Calu3 (cell line): ENCODE measurements at regions not wholly inside any gene's neighbourhood (a gene's known extent, or its start where the extent isn't known, plus 50 kb on each side); places are given as distances from the start of the nearest gene placed in this dataset.

Source experiments
- BruUV-seq: library from RNA; stranded (reverse); fragments of 400-500 nt; replicated peaks from 2 replicates; lab custom pipeline; 2021; lab: Mats Ljungman, UMichigan
- CTCF ChIA-PET: fragments of 300-600 bp; sonication (Branson Sonifier 250); formaldehyde crosslinking; loops from one replicate; lab custom pipeline; 2022; ENCODE audit warnings: antibody characterized with exemption; lab: Charles Lee
- DNase-seq: peaks from one replicate; pipeline ENCODE4 v3.0.0; 2022
- H3K27ac Mint-ChIP-seq: one replicate; pipeline ENCODE4 v1.8.0; 2022; ENCODE audit warnings: mixed read lengths; ENCODE audit not compliant: unreplicated experiment
- H3K27me3 Mint-ChIP-seq: one replicate; pipeline ENCODE4 v1.8.0; 2022; ENCODE audit warnings: mixed read lengths; ENCODE audit not compliant: unreplicated experiment
- H3K36me3 Mint-ChIP-seq: one replicate; pipeline ENCODE4 v1.8.0; 2022; ENCODE audit warnings: mild to moderate bottlenecking, moderate library complexity, mixed read lengths; ENCODE audit not compliant: insufficient read depth, unreplicated experiment
- H3K4me1 Mint-ChIP-seq: one replicate; pipeline ENCODE4 v1.8.0; 2022; ENCODE audit warnings: mild to moderate bottlenecking, low read depth, mixed read lengths; ENCODE audit not compliant: unreplicated experiment
- H3K4me3 Mint-ChIP-seq: one replicate; pipeline ENCODE4 v1.8.0; 2022; ENCODE audit warnings: mild to moderate bottlenecking, low read depth, moderate library complexity, mixed read lengths; ENCODE audit not compliant: unreplicated experiment
- H3K9me3 Mint-ChIP-seq: one replicate; pipeline ENCODE4 v1.8.0; 2022; ENCODE audit warnings: low read depth, mixed read lengths; ENCODE audit not compliant: unreplicated experiment
- intact Hi-C: fragments of 100-400 bp; cut with micrococcal nuclease; formaldehyde crosslinking; loops from one replicate; pipeline ENCODE4 v1.10.0; 2022; ENCODE audit not compliant: unreplicated experiment
- TF ChIP-seq, protein P1 (sequence below): fragments of 200-600 bp; IDR thresholded peaks from one replicate; pipeline ENCODE4 v1.8.0; 2022; ENCODE audit warnings: antibody characterized with exemption; ENCODE audit not compliant: unreplicated experiment

DNA sequence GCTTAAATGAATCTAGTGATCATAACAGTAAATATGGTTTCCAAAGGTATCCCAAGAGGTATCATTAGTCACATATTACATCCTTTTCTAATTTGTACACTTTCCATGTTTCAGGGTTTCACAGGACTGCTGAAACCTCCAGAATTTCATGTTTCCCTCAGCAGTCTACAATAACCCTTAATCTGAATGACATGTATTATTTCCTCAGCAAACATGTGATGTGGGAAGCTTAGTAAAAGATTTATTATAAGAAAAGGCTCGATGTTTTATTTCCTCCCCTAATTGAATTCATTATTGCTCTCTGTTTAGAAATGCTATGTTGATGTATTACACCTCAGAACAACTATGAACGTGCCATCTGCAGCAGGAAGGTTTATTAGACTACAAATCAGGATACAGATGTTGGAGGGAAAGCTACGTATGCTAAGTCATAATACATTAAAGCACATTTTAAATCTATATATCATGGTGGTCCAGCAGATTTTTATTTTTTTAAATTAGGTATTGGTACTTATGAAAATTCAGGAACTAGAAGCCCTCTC lies 52.5 kb upstream of the SKAP2 start:
- CTCF ChIA-PET: interaction anchor here (0.6 to 0.7 kb wide), 2 partner anchors 14 to 53 kb away, joined by 3 to 4 read pairs; no protein-coding TSS in a partner anchor
- intact Hi-C loops: no loop called here
- Mint-ChIP-seq H3K9me3 (no peaks in the 10 kb centered on the region), H3K27ac (no peak overlapping the region), H3K36me3 (no peaks in the 10 kb centered on the region), H3K27me3 (no peaks in the 10 kb centered on the region), H3K4me3 (no peak overlapping the region), H3K4me1 (peaks cover 32% of the 10 kb centered on the region)
- BruUV-seq: no TSS peak
- TF ChIP-seq, protein P1, sequence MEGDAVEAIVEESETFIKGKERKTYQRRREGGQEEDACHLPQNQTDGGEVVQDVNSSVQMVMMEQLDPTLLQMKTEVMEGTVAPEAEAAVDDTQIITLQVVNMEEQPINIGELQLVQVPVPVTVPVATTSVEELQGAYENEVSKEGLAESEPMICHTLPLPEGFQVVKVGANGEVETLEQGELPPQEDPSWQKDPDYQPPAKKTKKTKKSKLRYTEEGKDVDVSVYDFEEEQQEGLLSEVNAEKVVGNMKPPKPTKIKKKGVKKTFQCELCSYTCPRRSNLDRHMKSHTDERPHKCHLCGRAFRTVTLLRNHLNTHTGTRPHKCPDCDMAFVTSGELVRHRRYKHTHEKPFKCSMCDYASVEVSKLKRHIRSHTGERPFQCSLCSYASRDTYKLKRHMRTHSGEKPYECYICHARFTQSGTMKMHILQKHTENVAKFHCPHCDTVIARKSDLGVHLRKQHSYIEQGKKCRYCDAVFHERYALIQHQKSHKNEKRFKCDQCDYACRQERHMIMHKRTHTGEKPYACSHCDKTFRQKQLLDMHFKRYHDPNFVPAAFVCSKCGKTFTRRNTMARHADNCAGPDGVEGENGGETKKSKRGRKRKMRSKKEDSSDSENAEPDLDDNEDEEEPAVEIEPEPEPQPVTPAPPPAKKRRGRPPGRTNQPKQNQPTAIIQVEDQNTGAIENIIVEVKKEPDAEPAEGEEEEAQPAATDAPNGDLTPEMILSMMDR: no peak
- DNase-seq: no peak

GRCh38 chr7:26916336-26916735 lies 51.9 kb upstream of the SKAP2 start:
- CTCF ChIA-PET: interaction anchor here (0.6 to 0.7 kb wide), 2 partner anchors 14 to 53 kb away, joined by 3 to 4 read pairs; no protein-coding TSS in a partner anchor

More at GRCh38 chr7:26916336-26916735, 51.9 kb upstream of the SKAP2 start:
- H3K4me1 Mint-ChIP-seq: peaks cover 32% of the 10 kb centered on the region
- BruUV-seq: no TSS peak
- no peaks in the 10 kb centered on the region for H3K27me3 Mint-ChIP-seq
- DNase-seq: no peak
- no peak overlapping the region for H3K4me3 Mint-ChIP-seq
- H3K27ac Mint-ChIP-seq: no peak overlapping the region
- no peaks in the 10 kb centered on the region for H3K36me3 Mint-ChIP-seq
- TF ChIP-seq, protein P1: no peak
- intact Hi-C loops: no loop called here
- no peaks in the 10 kb centered on the region for H3K9me3 Mint-ChIP-seq
